H1 (cell line): ENCODE measurements at regions not wholly inside any gene's neighbourhood (a gene's known extent, or its start where the extent isn't known, plus 50 kb on each side); places are given as distances from the start of the nearest gene placed in this dataset.

ENCODE experiments used
- CTCF ChIA-PET: fragments of 300-600 bp; sonication (Branson Sonifier 250); formaldehyde crosslinking; loops from one replicate; lab custom pipeline; 2021; ENCODE audit not compliant: partially characterized antibody; lab: Charles Lee
- POLR2A ChIA-PET: fragments of 300-600 bp; sonication (Branson Sonifier 250); formaldehyde crosslinking; loops from one replicate; lab custom pipeline; 2021; ENCODE audit warnings: inconsistent platforms; ENCODE audit not compliant: partially characterized antibody; lab: Charles Lee
- DNase-seq, 2 experiments: peaks; one replicate each; pipeline versions ENCODE4 v3.0.0 to v3.0.0-alpha.2; 2010 to 2022; ENCODE audit warnings: low spot score in 2 of 2, low read depth in 1 of 2, mixed read lengths in 1 of 2
- FAIRE-seq: peaks from 2 replicates; lab custom pipeline; 2011; peaks lifted over from hg19 to GRCh38; lab: Jason Lieb, UNC
- H2AFZ ChIP-seq: 2 replicates; pipeline ENCODE4 v1.8.1; 2012; ENCODE audit warnings: low read length, inconsistent platforms
- H2AK5ac ChIP-seq: 2 replicates; pipeline ENCODE4 v1.6.1; 2013; ENCODE audit warnings: low read depth, low read length
- H2BK120ac ChIP-seq: replicated peaks from 2 replicates; pipeline ENCODE3; 2013; ENCODE audit warnings: low read depth, low read length, inconsistent platforms
- H2BK12ac ChIP-seq: 2 replicates; pipeline ENCODE4 v1.6.1; 2013; ENCODE audit warnings: low read depth, low read length
- H2BK15ac ChIP-seq: 2 replicates; pipeline ENCODE4 v1.6.1; 2013; ENCODE audit warnings: low read length
- H2BK20ac ChIP-seq: 2 replicates; pipeline ENCODE4 v1.6.1; 2013; ENCODE audit warnings: low read length
- H2BK5ac ChIP-seq: 2 replicates; pipeline ENCODE4 v1.6.1; 2013; ENCODE audit warnings: low read depth, low read length
- H3K14ac ChIP-seq: 2 replicates; pipeline ENCODE4 v1.6.1; 2013; ENCODE audit warnings: inconsistent platforms; ENCODE audit not compliant: insufficient read length
- H3K18ac ChIP-seq: 2 replicates; pipeline ENCODE4 v1.6.1; 2013; ENCODE audit warnings: low read length; ENCODE audit errors: extremely low read depth
- H3K23ac ChIP-seq: 2 replicates; pipeline ENCODE4 v1.6.1; 2013; ENCODE audit warnings: inconsistent platforms; ENCODE audit not compliant: insufficient read length
- H3K23me2 ChIP-seq: 2 replicates; pipeline ENCODE4 v1.6.1; 2013; ENCODE audit warnings: low read depth, low read length
- H3K27ac ChIP-seq: 2 replicates; pipeline ENCODE4 v1.6.1; 2011; ENCODE audit warnings: low read depth, low read length, inconsistent platforms
- H3K27me3 ChIP-seq, 4 experiments: replicated peaks in 1 of 4; 1 replicate in 1 of 4; 2 replicates in 3 of 4; pipeline versions ENCODE4 v1.6.1 to v1.8.1; 2011 to 2013; ENCODE audit warnings: low read length in 3 of 4, mild to moderate bottlenecking in 3 of 4, inconsistent platforms in 2 of 4, mixed read lengths in 2 of 4, moderate library complexity in 1 of 4; ENCODE audit not compliant: control insufficient read depth in 3 of 4, insufficient read depth in 3 of 4; ENCODE audit errors: extremely low read depth in 1 of 4
- H3K36me3 ChIP-seq, 4 experiments: 2 replicates each; pipeline versions ENCODE4 v1.6.1 to v1.8.1; 2011 to 2013; ENCODE audit warnings: mild to moderate bottlenecking in 4 of 4, low read length in 3 of 4, moderate library complexity in 2 of 4, control low read depth in 1 of 4, inconsistent platforms in 1 of 4; ENCODE audit not compliant: insufficient read depth in 4 of 4, control insufficient read depth in 2 of 4
- H3K4ac ChIP-seq: replicated peaks from 2 replicates; pipeline ENCODE3; 2013; ENCODE audit warnings: low read length, low read depth, mixed read lengths, inconsistent platforms; ENCODE audit not compliant: insufficient read length
- H3K4me1 ChIP-seq, 4 experiments: replicated peaks in 1 of 4; 1 replicate in 1 of 4; 2 replicates in 3 of 4; pipeline versions ENCODE4 v1.6.1 to v1.8.1; 2011 to 2013; ENCODE audit warnings: low read length in 3 of 4, inconsistent platforms in 2 of 4, mixed read lengths in 1 of 4; ENCODE audit not compliant: insufficient read depth in 4 of 4, control insufficient read depth in 3 of 4
- H3K4me2 ChIP-seq, 2 experiments: 2 replicates each; pipeline versions ENCODE4 v1.6.1 to v1.8.1; 2011 to 2013; ENCODE audit warnings: low read depth in 2 of 2, low read length in 2 of 2, control low read depth in 1 of 2, inconsistent platforms in 1 of 2, mild to moderate bottlenecking in 1 of 2; ENCODE audit not compliant: insufficient read depth in 1 of 2
- H3K4me3 ChIP-seq, 4 experiments: fragments of 200-600, 300-600 bp in 1 of 4; sonication (generic), shearing (Covaris generic), sonication (Bioruptor Twin) in 1 of 4; 2 replicates each; pipeline versions ENCODE4 v1.5.1 to v1.8.1; 2011 to 2016; ENCODE audit warnings: low read length in 4 of 4, low read depth in 3 of 4, control low read depth in 2 of 4, inconsistent platforms in 2 of 4, mild to moderate bottlenecking in 2 of 4, mixed read lengths in 1 of 4, moderate library complexity in 1 of 4; ENCODE audit not compliant: insufficient read depth in 2 of 4; ENCODE audit errors: extremely low read depth in 1 of 4
- H3K56ac ChIP-seq: replicated peaks from 2 replicates; pipeline ENCODE3; 2013; ENCODE audit warnings: low read depth, mild to moderate bottlenecking, mixed read lengths, low read length, inconsistent platforms; ENCODE audit not compliant: insufficient read length
- H3K79me1 ChIP-seq: 2 replicates; pipeline ENCODE4 v1.6.1; 2013; ENCODE audit warnings: low read depth, low read length, control low read depth
- H3K79me2 ChIP-seq, 2 experiments: 2 replicates each; pipeline versions ENCODE4 v1.6.1 to v1.8.1; 2012 to 2013; ENCODE audit warnings: low read length in 2 of 2, mild to moderate bottlenecking in 2 of 2, inconsistent platforms in 1 of 2; ENCODE audit not compliant: insufficient read depth in 2 of 2, control insufficient read depth in 1 of 2
- H3K9ac ChIP-seq, 4 experiments: replicated peaks in 1 of 4; 1 replicate in 1 of 4; 2 replicates in 3 of 4; pipeline versions ENCODE4 v1.6.1 to v1.8.1; 2011 to 2013; ENCODE audit warnings: low read depth in 3 of 4, low read length in 3 of 4, control low read depth in 2 of 4, mild to moderate bottlenecking in 2 of 4, moderate library complexity in 2 of 4, inconsistent platforms in 1 of 4; ENCODE audit errors: extremely low read depth in 1 of 4
- H3K9me3 ChIP-seq, 2 experiments: 2 replicates each; pipeline versions ENCODE4 v1.6.1 to v1.8.1; 2012 to 2013; ENCODE audit warnings: mild to moderate bottlenecking in 2 of 2, moderate library complexity in 2 of 2, control low read depth in 1 of 2, inconsistent platforms in 1 of 2, low read depth in 1 of 2, low read length in 1 of 2, mixed read lengths in 1 of 2; ENCODE audit not compliant: insufficient read depth in 2 of 2
- H4K20me1 ChIP-seq, 2 experiments: replicated peaks in 1 of 2; 2 replicates each; pipeline versions ENCODE3 to v1.8.1; 2011 to 2013; ENCODE audit warnings: inconsistent platforms in 2 of 2, low read length in 2 of 2, mild to moderate bottlenecking in 1 of 2; ENCODE audit not compliant: insufficient read depth in 2 of 2, control insufficient read depth in 1 of 2
- H4K5ac ChIP-seq: 2 replicates; pipeline ENCODE4 v1.6.1; 2013; ENCODE audit warnings: low read length, low read depth, mixed read lengths, inconsistent platforms; ENCODE audit not compliant: insufficient read length
- H4K8ac ChIP-seq: 2 replicates; pipeline ENCODE4 v1.8.0; 2013; ENCODE audit warnings: mild to moderate bottlenecking, moderate library complexity, low read length, inconsistent platforms; ENCODE audit not compliant: insufficient read depth; ENCODE audit errors: extremely low read depth
- H4K91ac ChIP-seq: replicated peaks from 2 replicates; pipeline ENCODE3; 2013; ENCODE audit warnings: low read length, mixed read lengths, inconsistent platforms; ENCODE audit not compliant: insufficient read length
- CBX5 ChIP-seq: fragments of 300-800, 300-1000 bp; sonication (generic); IDR thresholded peaks from 2 replicates; pipeline ENCODE4 v1.7.1; 2016; ENCODE audit warnings: antibody characterized with exemption, low read length, low read depth
- CEBPB ChIP-seq: IDR thresholded peaks from 2 replicates; pipeline ENCODE4 v1.6.1; 2012; ENCODE audit warnings: low read depth, low read length
- CTBP2 ChIP-seq: IDR thresholded peaks from 2 replicates; pipeline ENCODE4 v1.7.0; 2011; ENCODE audit warnings: borderline replicate concordance, mild to moderate bottlenecking, moderate library complexity, mixed read lengths, low read length; ENCODE audit not compliant: insufficient read depth, insufficient read length
- MAFK ChIP-seq: IDR thresholded peaks from 2 replicates; pipeline ENCODE4 v1.6.1; 2012; ENCODE audit warnings: low read depth, mild to moderate bottlenecking, improper control_type of control experiment, low read length
- NANOG ChIP-seq: IDR thresholded peaks from 2 replicates; pipeline ENCODE4 v1.6.1; 2011; ENCODE audit warnings: low read length, low read depth, mild to moderate bottlenecking, inconsistent platforms; ENCODE audit not compliant: insufficient read depth, poor library complexity, severe bottlenecking
- POLR2AphosphoS5 ChIP-seq: IDR thresholded peaks from 2 replicates; pipeline ENCODE4 v1.6.1; 2011; ENCODE audit warnings: low read depth, low read length
- RBBP5 ChIP-seq: IDR thresholded peaks from 2 replicates; pipeline ENCODE4 v1.7.1; 2012; ENCODE audit warnings: low read depth, mild to moderate bottlenecking, inconsistent platforms, low read length, moderate library complexity, borderline replicate concordance
- RXRA ChIP-seq: IDR thresholded peaks from 2 replicates; pipeline ENCODE4 v1.6.1; 2011; ENCODE audit warnings: low read depth, mild to moderate bottlenecking, low read length, moderate library complexity; ENCODE audit not compliant: insufficient read depth
- SIN3A ChIP-seq, 2 experiments: IDR thresholded peaks in 1 of 2; conservative IDR thresholded peaks in 1 of 2; 2 replicates each; pipeline ENCODE4 v1.6.1; 2011 to 2012; ENCODE audit warnings: low read length in 2 of 2, improper control_type of control experiment in 1 of 2, low read depth in 1 of 2, mild to moderate bottlenecking in 1 of 2
- SRF ChIP-seq: IDR thresholded peaks from 2 replicates; pipeline ENCODE4 v1.6.1; 2011; ENCODE audit warnings: mild to moderate bottlenecking, low read depth, low read length, moderate library complexity
- SUZ12 ChIP-seq: fragments of 200-600 bp; sonication (generic); IDR thresholded peaks from 2 replicates; pipeline ENCODE4 v1.6.1; 2012; ENCODE audit warnings: mild to moderate bottlenecking, inconsistent platforms, low read length, moderate library complexity, mixed read lengths
- ZNF274 ChIP-seq: IDR thresholded peaks from 2 replicates; pipeline ENCODE4 v1.7.0; 2012; ENCODE audit warnings: low read length, borderline replicate concordance; ENCODE audit errors: extremely low read depth
- WGBS, 2 experiments: shearing (Covaris generic) in 1 of 2; methylation state at CpG; one replicate each; pipeline versions ENCODE4 v1.1.6 to v1.1.7; 2013 to 2015; ENCODE audit warnings: low lambda C conversion rate in 2 of 2, mixed read lengths in 2 of 2, inconsistent platforms in 1 of 2, low coverage in 1 of 2, missing lambda C conversion rate in 1 of 2; ENCODE audit not compliant: insufficient replicate concordance in 2 of 2, insufficient coverage in 1 of 2, insufficient read length in 1 of 2; ENCODE audit errors: extremely low coverage in 1 of 2, missing lambda C conversion rate in 1 of 2; 5-methylcytosine and 5-hydroxymethylcytosine counted together
- TF ChIP-seq, protein P1 (sequence below): IDR thresholded peaks from 2 replicates; pipeline ENCODE4 v1.6.1; 2012; ENCODE audit warnings: inconsistent platforms

DNA sequence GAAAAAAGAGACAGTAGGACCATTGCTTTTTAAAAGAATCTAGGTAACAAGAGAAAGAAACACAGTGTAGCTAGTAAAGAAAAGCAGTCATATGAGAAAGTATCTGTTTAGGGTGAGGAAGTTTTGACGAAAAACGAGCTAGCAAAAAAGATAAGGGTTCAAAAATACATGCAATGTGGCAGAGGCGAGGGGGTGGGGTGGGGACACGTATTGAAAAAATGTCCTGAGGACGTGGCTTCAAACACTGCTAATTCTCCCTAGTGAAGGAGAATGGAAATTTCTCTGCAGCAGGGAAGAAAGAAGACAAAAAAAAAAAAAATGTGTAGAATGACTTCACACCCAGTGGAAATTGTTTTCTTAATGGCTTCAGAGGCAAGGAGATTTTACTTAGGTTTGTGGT is 856.4 kb upstream of the INTU start:
- FAIRE-seq = no peak
- no peak overlapping the region for H2AFZ ChIP-seq
- no peak overlapping the region for H2BK12ac ChIP-seq
- H3K79me1 ChIP-seq = no peaks in the 10 kb centered on the region
- H3K36me3 ChIP-seq = no peaks in the 10 kb centered on the region
- no peak overlapping the region for H3K4me3 ChIP-seq
- no peak overlapping the region for H2BK20ac ChIP-seq
- no peak overlapping the region for H2BK120ac ChIP-seq
- H3K4me2 ChIP-seq = no peak overlapping the region
- H3K14ac ChIP-seq = no peak overlapping the region
- no peak overlapping the region for H2BK5ac ChIP-seq
- 62% methylated on average over 5 of the region's 5 CpGs; no CpG with 5 or more reads in 1 of the 2 experiments for WGBS, 2 experiments
- no peak overlapping the region for H3K23ac ChIP-seq
- no peak overlapping the region for H2BK15ac ChIP-seq
- peaks cover 0 to under 1% of the 10 kb centered on the region in 2 experiments; a peak in 1 of 4 replicates for H3K9me3 ChIP-seq
- no peak overlapping the region for H3K9ac ChIP-seq
- H4K20me1 ChIP-seq = no peaks in the 10 kb centered on the region
- no peak overlapping the region for H4K5ac ChIP-seq
- H3K18ac ChIP-seq = no peak overlapping the region
- DNase-seq = no peak
- H4K8ac ChIP-seq = no peak overlapping the region
- no peaks in the 10 kb centered on the region for H3K27me3 ChIP-seq
- POLR2A ChIA-PET = interaction anchor here (0.6 kb wide), 1 partner anchor 460 kb away, joined by 3 read pairs; no protein-coding TSS in a partner anchor
- H3K79me2 ChIP-seq = no peaks in the 10 kb centered on the region
- no peak overlapping the region for H3K4ac ChIP-seq
- CTCF ChIA-PET = interaction anchor here (0.7 kb wide), 1 partner anchor 726 kb away, joined by 3 read pairs; no protein-coding TSS in a partner anchor
- H3K27ac ChIP-seq = no peak overlapping the region
- H2AK5ac ChIP-seq = no peak overlapping the region
- no peaks in the 10 kb centered on the region for H3K23me2 ChIP-seq
- H3K4me1 ChIP-seq = no peaks in the 10 kb centered on the region
- H3K56ac ChIP-seq = no peak overlapping the region
- H4K91ac ChIP-seq = no peak overlapping the region
- TF ChIP-seq SIN3A (conservative IDR thresholded peaks at IDR 0.05 in 1 of 2, IDR thresholded peaks at IDR 0.05 in 1 of 2; ENCODE audit: low read depth in 1 of 2, low read length in 2 of 2) (no peak), ZNF274 (no peak), SRF (no peak), NANOG (no peak), MAFK (no peak), CEBPB (no peak), RXRA (no peak), CBX5 (no peak), POLR2AphosphoS5 (no peak), RBBP5 (no peak), CTBP2 (no peak), SUZ12 (no peak)
- TF ChIP-seq, protein P1, sequence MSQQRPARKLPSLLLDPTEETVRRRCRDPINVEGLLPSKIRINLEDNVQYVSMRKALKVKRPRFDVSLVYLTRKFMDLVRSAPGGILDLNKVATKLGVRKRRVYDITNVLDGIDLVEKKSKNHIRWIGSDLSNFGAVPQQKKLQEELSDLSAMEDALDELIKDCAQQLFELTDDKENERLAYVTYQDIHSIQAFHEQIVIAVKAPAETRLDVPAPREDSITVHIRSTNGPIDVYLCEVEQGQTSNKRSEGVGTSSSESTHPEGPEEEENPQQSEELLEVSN = no peak
